MM.1S (cell line): ENCODE measurements at regions not wholly inside any gene's neighbourhood (a gene's known extent, or its start where the extent isn't known, plus 50 kb on each side); places are given as distances from the start of the nearest gene placed in this dataset.

ENCODE experiments used
- CTCF ChIP-seq: fragments of 300-600 bp; sonication (generic); IDR thresholded peaks from 2 replicates; pipeline ENCODE4 v1.5.1; 2016; ENCODE audit warnings: antibody characterized with exemption, low read length, mixed read lengths
- EZH2 ChIP-seq: fragments of 300-600 bp; sonication (generic); optimal IDR thresholded peaks from 2 replicates; pipeline ENCODE3; 2017; ENCODE audit warnings: low read depth, mild to moderate bottlenecking, antibody characterized with exemption, low read length, mixed read lengths
- EZH2phosphoT487 ChIP-seq: fragments of 300-600 bp; sonication (generic); IDR thresholded peaks from 2 replicates; pipeline ENCODE4 v1.6.1; 2018; ENCODE audit warnings: antibody characterized with exemption, low read length

- TF ChIP-seq CTCF (no peak), EZH2 (no peak), EZH2phosphoT487 (no peak)
Measured at GRCh38 chr10:4456279-4456678, 369.7 kb upstream of the AKR1E2 start.
